ENCODE measurements at regions not wholly inside any gene's neighbourhood (a gene's known extent, or its start where the extent isn't known, plus 50 kb on each side); places are given as distances from the start of the nearest gene placed in this dataset.

DNA sequence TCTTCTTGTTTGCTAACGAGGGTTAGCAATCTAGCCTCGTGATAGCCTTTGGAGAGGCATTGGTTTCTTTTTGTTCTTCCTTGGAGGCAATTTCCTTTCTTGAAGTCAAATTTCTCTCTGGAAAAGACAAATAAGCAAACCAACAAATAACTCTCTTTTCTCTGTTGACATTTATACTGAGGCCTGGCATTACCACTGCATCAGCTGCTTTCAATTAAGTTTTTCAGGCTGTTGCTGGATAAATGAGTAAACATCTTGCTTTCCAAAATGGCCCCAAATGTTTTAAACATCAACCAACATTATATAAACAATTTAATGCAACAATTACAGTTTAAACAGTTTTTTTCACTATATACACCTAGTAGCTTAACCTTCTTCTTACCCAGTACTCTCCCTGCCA is 264.4 kb downstream of the HTR1A start:
- Histone ChIP-seq H3K4me3 (ENCODE audit: extremely low read depth in 1 of 4, insufficient read depth in 2 of 4, low read depth in 3 of 4, low read length in 4 of 4) (no peak overlapping the region), H3K14ac (ENCODE audit: insufficient read length) (no peak overlapping the region), H2BK12ac (ENCODE audit: low read depth, low read length) (no peak overlapping the region), H3K56ac (replicated peaks; ENCODE audit: insufficient read length, low read depth, low read length) (no peak overlapping the region), H3K79me1 (ENCODE audit: low read depth, low read length) (no peaks in the 10 kb centered on the region), H2BK20ac (ENCODE audit: low read length) (no peak overlapping the region), H4K20me1 (replicated peaks in 1 of 2; ENCODE audit: control insufficient read depth in 1 of 2, insufficient read depth in 2 of 2, low read length in 2 of 2) (no peaks in the 10 kb centered on the region), H3K9me3 (ENCODE audit: insufficient read depth in 2 of 2, low read depth in 1 of 2, low read length in 1 of 2) (no peaks in the 10 kb centered on the region), H4K8ac (ENCODE audit: extremely low read depth, insufficient read depth, low read length) (no peak overlapping the region), H2BK5ac (ENCODE audit: low read depth, low read length) (no peak overlapping the region), H3K23ac (ENCODE audit: insufficient read length) (no peak overlapping the region), H2AK5ac (ENCODE audit: low read depth, low read length) (no peak overlapping the region), H3K4ac (replicated peaks; ENCODE audit: insufficient read length, low read depth, low read length) (no peak overlapping the region), H4K91ac (replicated peaks; ENCODE audit: insufficient read length, low read length) (no peak overlapping the region), H2AFZ (ENCODE audit: low read length) (no peak overlapping the region), H3K4me1 (replicated peaks in 1 of 4; ENCODE audit: control insufficient read depth in 3 of 4, insufficient read depth in 4 of 4, low read length in 3 of 4) (no peaks in the 10 kb centered on the region), H3K9ac (replicated peaks in 1 of 4; ENCODE audit: extremely low read depth in 1 of 4, low read depth in 3 of 4, low read length in 3 of 4) (no peak overlapping the region), H3K23me2 (ENCODE audit: low read depth, low read length) (no peaks in the 10 kb centered on the region), H3K36me3 (ENCODE audit: control insufficient read depth in 2 of 4, insufficient read depth in 4 of 4, low read length in 3 of 4) (no peaks in the 10 kb centered on the region), H3K79me2 (ENCODE audit: control insufficient read depth in 1 of 2, insufficient read depth in 2 of 2, low read length in 2 of 2) (no peaks in the 10 kb centered on the region), H3K4me2 (ENCODE audit: insufficient read depth in 1 of 2, low read depth in 2 of 2, low read length in 2 of 2) (no peak overlapping the region), H2BK15ac (ENCODE audit: low read length) (no peak overlapping the region), H2BK120ac (replicated peaks; ENCODE audit: low read depth, low read length) (no peak overlapping the region), H4K5ac (ENCODE audit: insufficient read length, low read depth, low read length) (no peak overlapping the region), H3K27ac (ENCODE audit: low read depth, low read length) (no peak overlapping the region), H3K18ac (ENCODE audit: extremely low read depth, low read length) (no peak overlapping the region), H3K27me3 (replicated peaks in 1 of 4; ENCODE audit: control insufficient read depth in 3 of 4, extremely low read depth in 1 of 4, insufficient read depth in 3 of 4, low read length in 3 of 4) (no peaks in the 10 kb centered on the region)
- TF ChIP-seq EZH2 (IDR thresholded peaks at IDR 0.05; ENCODE audit: low read depth, low read length, severe bottlenecking) = no peak
- TF ChIP-seq BRCA1 (IDR thresholded peaks at IDR 0.05; ENCODE audit: low read depth, low read length) = no peak
- TF ChIP-seq SAP30 (IDR thresholded peaks at IDR 0.05; ENCODE audit: insufficient read depth, insufficient replicate concordance, low read length) = no peak
- TF ChIP-seq GTF2F1 (IDR thresholded peaks at IDR 0.05; ENCODE audit: borderline replicate concordance, low read depth, low read length) = no peak
- TF ChIP-seq POLR2AphosphoS5 (IDR thresholded peaks at IDR 0.05; ENCODE audit: low read depth, low read length) = no peak
- TF ChIP-seq CREB1 (IDR thresholded peaks at IDR 0.05) = no peak
- no peak for TF ChIP-seq FOSL1 (IDR thresholded peaks at IDR 0.05; ENCODE audit: insufficient read depth, low read depth, low read length)
- no peak for TF ChIP-seq JUND (IDR thresholded peaks at IDR 0.05; ENCODE audit: low read length)
- no peak for TF ChIP-seq HDAC2 (IDR thresholded peaks at IDR 0.05; ENCODE audit: borderline replicate concordance in 1 of 2, low read depth in 2 of 2, low read length in 2 of 2)
- TF ChIP-seq RFX5 (IDR thresholded peaks at IDR 0.05; ENCODE audit: borderline replicate concordance, low read depth, low read length) = no peak
- TF ChIP-seq E2F6 (IDR thresholded peaks at IDR 0.05) = no peak
- TF ChIP-seq ASH2L (IDR thresholded peaks at IDR 0.05; ENCODE audit: low read length) = no peak
- no peak for TF ChIP-seq TBP (IDR thresholded peaks at IDR 0.05; ENCODE audit: low read depth, low read length)
- no peak for TF ChIP-seq KDM4A (IDR thresholded peaks at IDR 0.05; ENCODE audit: low read depth, low read length, severe bottlenecking)
- ChIA-PET POLR2A (ENCODE audit: partially characterized antibody) (no interaction called here), CTCF (ENCODE audit: partially characterized antibody) (no interaction called here)
- 93% methylated on average over 2 of the region's 2 CpGs; no CpG with 5 or more reads in 1 of the 2 experiments for whole genome bisulfite sequencing, 2 experiments (ENCODE audit: extremely low coverage in 1 of 2, insufficient coverage in 1 of 2, insufficient read length in 1 of 2, insufficient replicate concordance in 2 of 2, low coverage in 1 of 2, low lambda C conversion rate in 2 of 2, missing lambda C conversion rate in 1 of 2)
- no peak for FAIRE-seq
- no peak for DNase-seq (ENCODE audit: low read depth in 1 of 2, low spot score in 2 of 2)

All from H1 (cell line).